ENCODE measurements at regions not wholly inside any gene's neighbourhood (a gene's known extent, or its start where the extent isn't known, plus 50 kb on each side); places are given as distances from the start of the nearest gene placed in this dataset.

GRCh38 chr3:99094606-99095005 is 193.1 kb upstream of the DCBLD2 start:
- no peak for DNase-seq

GRCh38 chr3:99087277-99087676 is 185.8 kb upstream of the DCBLD2 start:
- no peak for DNase-seq

- no peak for DNase-seq
Measured at GRCh38 chr3:99084826-99085225, 183.3 kb upstream of the DCBLD2 start.

- DNase-seq = no peak
Measured at GRCh38 chr3:99084156-99084555, 182.7 kb upstream of the DCBLD2 start.

- no peak for DNase-seq
Measured at GRCh38 chr3:99071096-99071495, 169.6 kb upstream of the DCBLD2 start.

GRCh38 chr3:99069973-99070372 is 168.5 kb upstream of the DCBLD2 start:
- no peak for DNase-seq

- DNase-seq = no peak
Measured at GRCh38 chr3:99066863-99067262, 165.4 kb upstream of the DCBLD2 start.

GRCh38 chr3:99049164-99049563 is 147.7 kb upstream of the DCBLD2 start:
- DNase-seq = no peak

GRCh38 chr3:99041747-99042146 is 140.3 kb upstream of the DCBLD2 start:
- no peak for DNase-seq

GRCh38 chr3:99031778-99032177 is 130.3 kb upstream of the DCBLD2 start:
- no peak for DNase-seq

GRCh38 chr3:99023590-99024192 is 122.2 kb upstream of the DCBLD2 start:
- DNase-seq = no peak

- DNase-seq = no peak
Measured at GRCh38 chr3:99021466-99021865, 120.0 kb upstream of the DCBLD2 start.

- no peak for DNase-seq
Measured at GRCh38 chr3:99016452-99016851, 115.0 kb upstream of the DCBLD2 start.

- DNase-seq = no peak
Measured at GRCh38 chr3:99013777-99014315, 112.4 kb upstream of the DCBLD2 start.

- no peak for DNase-seq
Measured at GRCh38 chr3:99013077-99013476, 111.6 kb upstream of the DCBLD2 start.

- DNase-seq = no peak
Measured at GRCh38 chr3:99012051-99012450, 110.6 kb upstream of the DCBLD2 start.

- no peak for DNase-seq
Measured at GRCh38 chr3:99009851-99010250, 108.4 kb upstream of the DCBLD2 start.

- no peak for DNase-seq
Measured at GRCh38 chr3:99006686-99007085, 105.2 kb upstream of the DCBLD2 start.

- DNase-seq = no peak
Measured at GRCh38 chr3:98999675-99000074, 98.2 kb upstream of the DCBLD2 start.

- DNase-seq = no peak
Measured at GRCh38 chr3:98994128-98994762, 92.8 kb upstream of the DCBLD2 start.

GRCh38 chr3:98991393-98991792 is 89.9 kb upstream of the DCBLD2 start:
- no peak for DNase-seq

GRCh38 chr3:98990657-98991056 is 89.2 kb upstream of the DCBLD2 start:
- DNase-seq = no peak

- no peak for DNase-seq
Measured at GRCh38 chr3:98986073-98986472, 84.6 kb upstream of the DCBLD2 start.

- DNase-seq = no peak
Measured at GRCh38 chr3:98985431-98985830, 83.9 kb upstream of the DCBLD2 start.

- no peak for DNase-seq
Measured at GRCh38 chr3:98984024-98984423, 82.5 kb upstream of the DCBLD2 start.
